ENCODE measurements at regions not wholly inside any gene's neighbourhood (a gene's known extent, or its start where the extent isn't known, plus 50 kb on each side); places are given as distances from the start of the nearest gene placed in this dataset.

GRCh38 chr2:82301506-82301905 lies 1997.0 kb upstream of the LRRTM1 start:
- ATAC-seq (ENCODE audit: low read depth) (no peak), DNase-seq (ENCODE audit: low spot score) (no peak)
- H3K4me1 ChIP-seq (ENCODE audit: insufficient read depth, poor library complexity, severe bottlenecking): no peaks in the 10 kb centered on the region
- no peaks in the 10 kb centered on the region for H3K36me3 ChIP-seq (ENCODE audit: low read depth)
- H3K4me3 ChIP-seq (ENCODE audit: severe bottlenecking): no peak overlapping the region
- H3K27ac ChIP-seq (ENCODE audit: poor library complexity, severe bottlenecking): no peak overlapping the region
- no peaks in the 10 kb centered on the region for H3K27me3 ChIP-seq (ENCODE audit: insufficient read depth, poor library complexity, severe bottlenecking)
- no peak for TF ChIP-seq CTCF (IDR thresholded peaks at IDR 0.05; ENCODE audit: poor library complexity, severe bottlenecking)
- no peaks in the 10 kb centered on the region for H3K9me3 ChIP-seq (ENCODE audit: severe bottlenecking)

- TF ChIP-seq CTCF (IDR thresholded peaks at IDR 0.05; ENCODE audit: poor library complexity, severe bottlenecking): no peak
- no peaks in the 10 kb centered on the region for H3K36me3 ChIP-seq (ENCODE audit: low read depth)
- DNase-seq (ENCODE audit: low spot score) (no peak), ATAC-seq (ENCODE audit: low read depth) (no peak)
- no peak overlapping the region for H3K27ac ChIP-seq (ENCODE audit: poor library complexity, severe bottlenecking)
- no peaks in the 10 kb centered on the region for H3K27me3 ChIP-seq (ENCODE audit: insufficient read depth, poor library complexity, severe bottlenecking)
- no peaks in the 10 kb centered on the region for H3K9me3 ChIP-seq (ENCODE audit: severe bottlenecking)
- H3K4me3 ChIP-seq (ENCODE audit: severe bottlenecking): no peak overlapping the region
- no peaks in the 10 kb centered on the region for H3K4me1 ChIP-seq (ENCODE audit: insufficient read depth, poor library complexity, severe bottlenecking)
These were observed 1984.9 kb upstream of the LRRTM1 start for GRCh38 chr2:82289446-82289845.

- no peaks in the 10 kb centered on the region for H3K27me3 ChIP-seq (ENCODE audit: insufficient read depth, poor library complexity, severe bottlenecking)
- H3K27ac ChIP-seq (ENCODE audit: poor library complexity, severe bottlenecking): no peak overlapping the region
- H3K36me3 ChIP-seq (ENCODE audit: low read depth): no peaks in the 10 kb centered on the region
- DNase-seq (ENCODE audit: low spot score) (no peak), ATAC-seq (ENCODE audit: low read depth) (no peak)
- no peak for TF ChIP-seq CTCF (IDR thresholded peaks at IDR 0.05; ENCODE audit: poor library complexity, severe bottlenecking)
- no peak overlapping the region for H3K4me3 ChIP-seq (ENCODE audit: severe bottlenecking)
- no peaks in the 10 kb centered on the region for H3K4me1 ChIP-seq (ENCODE audit: insufficient read depth, poor library complexity, severe bottlenecking)
- H3K9me3 ChIP-seq (ENCODE audit: severe bottlenecking): no peaks in the 10 kb centered on the region
These were observed 1978.5 kb upstream of the LRRTM1 start for GRCh38 chr2:82283075-82283474.

GRCh38 chr2:82282111-82282882 lies 1977.7 kb upstream of the LRRTM1 start:
- H3K27ac ChIP-seq (ENCODE audit: poor library complexity, severe bottlenecking): no peak overlapping the region
- H3K4me3 ChIP-seq (ENCODE audit: severe bottlenecking): no peak overlapping the region
- H3K9me3 ChIP-seq (ENCODE audit: severe bottlenecking): no peaks in the 10 kb centered on the region
- H3K27me3 ChIP-seq (ENCODE audit: insufficient read depth, poor library complexity, severe bottlenecking): no peaks in the 10 kb centered on the region
- DNase-seq (ENCODE audit: low spot score): no peak
- H3K4me1 ChIP-seq (ENCODE audit: insufficient read depth, poor library complexity, severe bottlenecking): no peaks in the 10 kb centered on the region
- ATAC-seq (ENCODE audit: low read depth): no peak
- TF ChIP-seq CTCF (IDR thresholded peaks at IDR 0.05; ENCODE audit: poor library complexity, severe bottlenecking): no peak
- no peaks in the 10 kb centered on the region for H3K36me3 ChIP-seq (ENCODE audit: low read depth)

GRCh38 chr2:82279367-82279766 lies 1974.8 kb upstream of the LRRTM1 start:
- no peaks in the 10 kb centered on the region for H3K27me3 ChIP-seq (ENCODE audit: insufficient read depth, poor library complexity, severe bottlenecking)
- no peaks in the 10 kb centered on the region for H3K4me1 ChIP-seq (ENCODE audit: insufficient read depth, poor library complexity, severe bottlenecking)
- no peak overlapping the region for H3K27ac ChIP-seq (ENCODE audit: poor library complexity, severe bottlenecking)
- H3K36me3 ChIP-seq (ENCODE audit: low read depth): no peaks in the 10 kb centered on the region
- no peak for DNase-seq (ENCODE audit: low spot score)
- TF ChIP-seq CTCF (IDR thresholded peaks at IDR 0.05; ENCODE audit: poor library complexity, severe bottlenecking): no peak
- H3K4me3 ChIP-seq (ENCODE audit: severe bottlenecking): no peak overlapping the region
- no peak for ATAC-seq (ENCODE audit: low read depth)
- no peaks in the 10 kb centered on the region for H3K9me3 ChIP-seq (ENCODE audit: severe bottlenecking)

Measured in RWPE2 (cell line).